ENCODE measurements at regions not wholly inside any gene's neighbourhood (a gene's known extent, or its start where the extent isn't known, plus 50 kb on each side); places are given as distances from the start of the nearest gene placed in this dataset.

DNA sequence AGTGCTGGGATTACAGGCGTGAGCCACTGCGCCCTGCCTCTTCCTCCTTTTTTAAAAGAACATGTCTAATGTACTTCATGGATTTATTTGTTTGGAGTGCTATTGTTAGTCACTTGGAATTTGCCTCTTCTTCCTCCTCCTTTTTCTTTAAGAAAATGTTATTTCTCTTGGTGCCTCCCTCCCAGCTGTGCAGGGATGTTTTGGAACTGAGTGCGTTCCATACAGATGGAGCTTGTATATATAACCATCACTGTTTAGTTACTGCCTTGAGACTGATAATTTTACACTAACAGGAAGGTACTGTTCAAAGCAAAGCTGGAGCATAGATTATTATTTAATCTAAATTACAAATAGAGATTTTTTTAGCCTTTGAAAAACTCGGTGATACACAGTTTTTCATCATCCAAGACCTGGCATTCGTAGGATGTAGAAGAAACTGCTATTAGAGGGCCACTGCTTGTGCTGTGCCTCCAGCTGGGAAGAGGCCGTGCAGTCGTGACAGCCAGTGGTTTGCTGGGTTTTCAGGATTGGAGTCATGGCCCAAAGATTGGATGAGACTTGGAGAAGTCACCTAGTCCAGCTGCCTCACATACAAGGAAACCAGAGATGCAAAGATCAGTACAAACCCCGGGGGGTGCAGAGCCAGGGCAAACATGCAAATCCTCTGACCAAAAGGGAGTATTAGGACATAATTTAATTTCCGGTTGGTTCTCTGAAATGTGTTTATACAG is 123.1 kb downstream of the PLEKHG1 start:
- H3K4me1 ChIP-seq = no peaks in the 10 kb centered on the region
- H3K27ac ChIP-seq = no peak overlapping the region
- no peaks in the 10 kb centered on the region for H3K9me3 ChIP-seq
- no peak overlapping the region for H3K4me3 ChIP-seq
- intact Hi-C loops (cut with DNase I) = no loop called here
- H3K36me3 ChIP-seq = no peaks in the 10 kb centered on the region
- no peak for DNase-seq (ENCODE audit: low spot score in 2 of 2)
- TF ChIP-seq, protein P1, sequence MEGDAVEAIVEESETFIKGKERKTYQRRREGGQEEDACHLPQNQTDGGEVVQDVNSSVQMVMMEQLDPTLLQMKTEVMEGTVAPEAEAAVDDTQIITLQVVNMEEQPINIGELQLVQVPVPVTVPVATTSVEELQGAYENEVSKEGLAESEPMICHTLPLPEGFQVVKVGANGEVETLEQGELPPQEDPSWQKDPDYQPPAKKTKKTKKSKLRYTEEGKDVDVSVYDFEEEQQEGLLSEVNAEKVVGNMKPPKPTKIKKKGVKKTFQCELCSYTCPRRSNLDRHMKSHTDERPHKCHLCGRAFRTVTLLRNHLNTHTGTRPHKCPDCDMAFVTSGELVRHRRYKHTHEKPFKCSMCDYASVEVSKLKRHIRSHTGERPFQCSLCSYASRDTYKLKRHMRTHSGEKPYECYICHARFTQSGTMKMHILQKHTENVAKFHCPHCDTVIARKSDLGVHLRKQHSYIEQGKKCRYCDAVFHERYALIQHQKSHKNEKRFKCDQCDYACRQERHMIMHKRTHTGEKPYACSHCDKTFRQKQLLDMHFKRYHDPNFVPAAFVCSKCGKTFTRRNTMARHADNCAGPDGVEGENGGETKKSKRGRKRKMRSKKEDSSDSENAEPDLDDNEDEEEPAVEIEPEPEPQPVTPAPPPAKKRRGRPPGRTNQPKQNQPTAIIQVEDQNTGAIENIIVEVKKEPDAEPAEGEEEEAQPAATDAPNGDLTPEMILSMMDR (IDR thresholded peaks at IDR 0.05) = no peak
- H3K27me3 ChIP-seq = no peaks in the 10 kb centered on the region

DNA sequence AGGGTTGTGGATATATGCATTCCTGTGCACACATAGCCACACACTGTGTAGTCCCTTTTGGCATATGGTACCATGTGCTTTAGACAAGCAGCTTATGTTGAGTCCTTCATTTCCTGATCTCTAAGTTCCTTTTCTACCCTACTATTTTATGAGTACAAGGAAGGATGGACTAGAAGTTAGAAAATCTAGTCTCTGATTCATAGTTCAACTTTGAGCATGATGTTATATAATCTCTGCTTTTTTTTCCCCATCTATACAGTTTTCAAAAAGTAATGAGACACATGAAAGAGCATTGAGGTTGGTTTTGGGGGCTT is 123.6 kb downstream of the PLEKHG1 start:
- H3K27ac ChIP-seq = no peak overlapping the region
- intact Hi-C loops (cut with DNase I) = no loop called here
- H3K4me3 ChIP-seq = no peak overlapping the region
- TF ChIP-seq, protein P1 (IDR thresholded peaks at IDR 0.05) = no peak
- no peaks in the 10 kb centered on the region for H3K36me3 ChIP-seq
- DNase-seq (ENCODE audit: low spot score in 2 of 2) = no peak
- H3K9me3 ChIP-seq = no peaks in the 10 kb centered on the region
- H3K4me1 ChIP-seq = no peaks in the 10 kb centered on the region
- no peaks in the 10 kb centered on the region for H3K27me3 ChIP-seq

DNA sequence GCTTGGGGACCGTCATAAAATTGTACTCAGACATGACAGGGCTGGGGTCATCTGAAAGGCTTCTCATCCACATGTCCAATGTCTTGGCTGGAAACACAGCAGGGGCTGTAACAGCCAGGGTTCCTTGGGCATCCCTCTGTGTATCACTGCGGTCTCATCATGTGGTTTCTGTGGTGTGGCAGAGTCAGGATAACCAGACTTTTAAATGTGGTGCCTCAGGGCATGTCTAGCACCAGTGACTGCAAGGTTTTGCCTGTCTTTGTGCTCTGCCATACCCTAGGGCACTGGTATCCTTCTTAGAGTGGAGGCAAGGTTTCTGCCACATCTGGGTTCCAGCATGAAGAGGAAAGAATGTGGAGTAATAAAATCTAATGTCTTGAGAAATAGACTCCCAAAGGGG is 124.2 kb downstream of the PLEKHG1 start:
- intact Hi-C loops (cut with DNase I) = no loop called here
- Histone ChIP-seq H3K4me3 (no peak overlapping the region), H3K27me3 (no peaks in the 10 kb centered on the region), H3K9me3 (no peaks in the 10 kb centered on the region), H3K27ac (no peak overlapping the region), H3K36me3 (no peaks in the 10 kb centered on the region), H3K4me1 (no peaks in the 10 kb centered on the region)
- TF ChIP-seq, protein P1 (IDR thresholded peaks at IDR 0.05) = no peak
- DNase-seq (ENCODE audit: low spot score in 2 of 2) = no peak

DNA sequence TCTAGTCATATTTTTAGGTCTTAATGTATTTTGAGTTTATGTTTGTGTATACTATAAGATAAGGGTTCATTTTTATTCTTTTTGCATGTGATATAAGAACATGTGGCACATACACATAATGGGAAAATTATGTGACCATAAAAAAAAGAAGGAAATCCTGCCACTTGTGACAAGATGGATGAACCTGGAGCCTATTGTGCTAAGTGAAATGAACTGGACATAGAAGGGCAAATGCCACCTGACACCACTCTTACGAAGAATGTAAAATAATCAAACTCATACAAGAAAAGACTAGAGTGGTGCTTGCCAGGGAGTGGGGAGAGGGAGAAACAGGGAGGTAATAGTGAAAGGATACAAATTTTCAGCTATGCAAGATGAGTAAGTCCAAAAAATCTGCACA is 126.1 kb downstream of the PLEKHG1 start:
- H3K9me3 ChIP-seq = no peaks in the 10 kb centered on the region
- H3K4me3 ChIP-seq = no peak overlapping the region
- H3K27me3 ChIP-seq = no peaks in the 10 kb centered on the region
- H3K36me3 ChIP-seq = no peaks in the 10 kb centered on the region
- intact Hi-C loops (cut with DNase I) = no loop called here
- H3K27ac ChIP-seq = no peak overlapping the region
- no peak for DNase-seq (ENCODE audit: low spot score in 2 of 2)
- TF ChIP-seq, protein P1 (IDR thresholded peaks at IDR 0.05) = no peak
- H3K4me1 ChIP-seq = no peaks in the 10 kb centered on the region

DNA sequence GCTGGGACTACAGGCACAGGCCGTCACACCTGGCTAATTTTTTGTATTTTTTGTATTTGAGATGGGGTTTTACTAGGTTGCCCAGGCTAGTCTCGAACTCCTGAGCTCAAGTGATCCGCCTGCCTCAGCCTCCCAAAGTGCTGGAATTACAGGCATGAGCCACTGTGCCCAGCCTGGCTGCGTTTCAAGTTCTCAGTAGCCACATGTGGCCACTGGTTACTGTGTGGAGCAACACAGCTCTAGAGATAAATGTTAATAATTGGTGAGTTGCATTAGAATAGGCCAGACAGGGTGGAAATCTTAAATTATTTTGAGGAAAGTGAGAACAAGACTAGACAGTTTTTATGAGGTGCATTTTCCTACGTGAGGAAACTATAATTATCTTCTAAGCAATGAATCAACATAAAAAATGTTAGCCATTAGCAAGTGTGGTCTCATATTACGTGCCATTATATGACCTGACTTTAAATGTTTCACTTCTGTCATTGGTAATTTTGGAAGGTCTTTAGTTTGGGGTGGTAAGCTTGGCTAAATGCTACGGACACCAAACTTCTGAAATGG is 129.6 kb downstream of the PLEKHG1 start:
- no peak overlapping the region for H3K27ac ChIP-seq
- H3K9me3 ChIP-seq = no peaks in the 10 kb centered on the region
- TF ChIP-seq, protein P1 (IDR thresholded peaks at IDR 0.05) = no peak
- H3K27me3 ChIP-seq = no peaks in the 10 kb centered on the region
- no peak for DNase-seq (ENCODE audit: low spot score in 2 of 2)
- intact Hi-C loops (cut with DNase I) = no loop called here
- H3K4me3 ChIP-seq = no peak overlapping the region
- H3K36me3 ChIP-seq = peaks cover 5 to 6% of the 10 kb centered on the region in 2 donors
- no peaks in the 10 kb centered on the region for H3K4me1 ChIP-seq

All from ascending aorta (tissue), 2 donors.